ENCODE measurements at regions not wholly inside any gene's neighbourhood (a gene's known extent, or its start where the extent isn't known, plus 50 kb on each side); places are given as distances from the start of the nearest gene placed in this dataset.

- H3K27ac ChIP-seq (ENCODE audit: low read depth in 2 of 2, low read length in 1 of 2) = no peak overlapping the region
- ChIA-PET CTCF (no interaction called here), POLR2A (no interaction called here)
- no peak overlapping the region for H3K4me2 ChIP-seq
- no peaks in the 10 kb centered on the region for H3K36me3 ChIP-seq (replicated peaks in 1 of 2; ENCODE audit: control insufficient read depth in 1 of 2, insufficient read depth in 2 of 2, low read length in 1 of 2)
- H4K20me1 ChIP-seq (ENCODE audit: insufficient read depth) = no peaks in the 10 kb centered on the region
- DNase-seq = no peak
- no peaks in the 10 kb centered on the region for H3K4me1 ChIP-seq (ENCODE audit: control insufficient read depth in 1 of 2, insufficient read depth in 2 of 2, low read depth in 1 of 2, low read length in 1 of 2)
- H3K79me2 ChIP-seq (ENCODE audit: insufficient read depth) = no peaks in the 10 kb centered on the region
- TF ChIP-seq USF1 (IDR thresholded peaks at IDR 0.05; ENCODE audit: borderline replicate concordance, low read depth) = no peak
- no peak for TF ChIP-seq RAD21 (IDR thresholded peaks at IDR 0.05; ENCODE audit: low read length)
- TF ChIP-seq GABPA (IDR thresholded peaks at IDR 0.05; ENCODE audit: low read depth) = no peak
- TF ChIP-seq, protein P1, sequence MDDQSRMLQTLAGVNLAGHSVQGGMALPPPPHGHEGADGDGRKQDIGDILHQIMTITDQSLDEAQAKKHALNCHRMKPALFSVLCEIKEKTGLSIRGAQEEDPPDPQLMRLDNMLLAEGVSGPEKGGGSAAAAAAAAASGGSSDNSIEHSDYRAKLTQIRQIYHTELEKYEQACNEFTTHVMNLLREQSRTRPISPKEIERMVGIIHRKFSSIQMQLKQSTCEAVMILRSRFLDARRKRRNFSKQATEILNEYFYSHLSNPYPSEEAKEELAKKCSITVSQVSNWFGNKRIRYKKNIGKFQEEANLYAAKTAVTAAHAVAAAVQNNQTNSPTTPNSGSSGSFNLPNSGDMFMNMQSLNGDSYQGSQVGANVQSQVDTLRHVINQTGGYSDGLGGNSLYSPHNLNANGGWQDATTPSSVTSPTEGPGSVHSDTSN (IDR thresholded peaks at IDR 0.05) = no peak
- TF ChIP-seq TCF12 (IDR thresholded peaks at IDR 0.05) = no peak
- no peak for TF ChIP-seq USF2 (IDR thresholded peaks at IDR 0.05; ENCODE audit: borderline replicate concordance, low read depth, low read length)
- TF ChIP-seq CTCF (IDR thresholded peaks at IDR 0.05) = no peak
- TF ChIP-seq RXRA (IDR thresholded peaks at IDR 0.05; ENCODE audit: borderline replicate concordance, low read depth) = no peak
- TF ChIP-seq CHD2 (IDR thresholded peaks at IDR 0.05; ENCODE audit: low read length, partially characterized antibody) = no peak
- TF ChIP-seq TAF1 (IDR thresholded peaks at IDR 0.05; ENCODE audit: borderline replicate concordance, low read depth, low read length) = no peak
- no peak for TF ChIP-seq POLR2AphosphoS5 (IDR thresholded peaks at IDR 0.05; ENCODE audit: low read depth, low read length)
- no peak for TF ChIP-seq EZH2phosphoT487 (IDR thresholded peaks at IDR 0.05; ENCODE audit: borderline replicate concordance, low read depth)
- H3K27me3 ChIP-seq (ENCODE audit: insufficient read depth) = no peaks in the 10 kb centered on the region
- no peaks in the 10 kb centered on the region; the same call in 1 of the 2 replicates for H3K9me2 ChIP-seq
- no peaks in the 10 kb centered on the region for H3F3A ChIP-seq (replicated peaks; ENCODE audit: insufficient read depth)
- WGBS (ENCODE audit: low lambda C conversion rate) = 0% methylated on average over 1 of the region's 1 CpG
- H3K4me3 ChIP-seq (ENCODE audit: low read depth in 2 of 2, low read length in 1 of 2) = no peak overlapping the region
- no peaks in the 10 kb centered on the region for H3K9me3 ChIP-seq
- no peak overlapping the region for H2AFZ ChIP-seq (ENCODE audit: low read depth)
- H3K9ac ChIP-seq = no peak overlapping the region
Measured at GRCh38 chr4:66482186-66482585, 811.9 kb upstream of the EPHA5 start.

DNA sequence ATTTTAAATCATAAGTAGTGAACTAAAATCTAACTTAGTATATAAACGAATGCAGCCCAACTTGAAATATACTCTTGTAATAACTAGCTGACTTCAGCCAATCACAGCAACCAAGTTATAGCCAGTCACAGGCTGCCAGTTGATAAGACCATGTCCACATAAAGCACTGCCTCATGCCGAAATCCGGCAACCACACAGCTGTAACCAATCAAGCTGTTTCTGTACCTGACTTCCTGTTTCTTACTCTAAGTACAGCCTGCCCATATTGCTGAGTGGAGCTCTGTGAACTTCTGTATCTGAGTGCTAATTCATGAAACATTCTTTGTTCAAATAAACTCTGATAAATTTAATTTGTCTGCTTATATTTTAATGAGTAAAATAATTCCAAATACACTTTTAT, 805.3 kb upstream of the EPHA5 start:
- Histone ChIP-seq H3K4me1 (ENCODE audit: control insufficient read depth in 1 of 2, insufficient read depth in 2 of 2, low read depth in 1 of 2, low read length in 1 of 2) (no peaks in the 10 kb centered on the region), H3K4me2 (no peak overlapping the region), H3K9ac (no peak overlapping the region), H3K79me2 (ENCODE audit: insufficient read depth) (no peaks in the 10 kb centered on the region), H3K27ac (ENCODE audit: low read depth in 2 of 2, low read length in 1 of 2) (no peak overlapping the region), H3K27me3 (ENCODE audit: insufficient read depth) (no peaks in the 10 kb centered on the region), H2AFZ (ENCODE audit: low read depth) (no peak overlapping the region), H3F3A (replicated peaks; ENCODE audit: insufficient read depth) (no peaks in the 10 kb centered on the region), H3K4me3 (ENCODE audit: low read depth in 2 of 2, low read length in 1 of 2) (no peak overlapping the region), H4K20me1 (ENCODE audit: insufficient read depth) (no peaks in the 10 kb centered on the region), H3K36me3 (replicated peaks in 1 of 2; ENCODE audit: control insufficient read depth in 1 of 2, insufficient read depth in 2 of 2, low read length in 1 of 2) (no peaks in the 10 kb centered on the region), H3K9me3 (no peaks in the 10 kb centered on the region), H3K9me2 (no peaks in the 10 kb centered on the region)
- 4% methylated on average over 3 of the region's 3 CpGs for WGBS (ENCODE audit: low lambda C conversion rate)
- ChIA-PET POLR2A (no interaction called here), CTCF (no interaction called here)
- DNase-seq = no peak
- no peak for TF ChIP-seq EZH2phosphoT487 (IDR thresholded peaks at IDR 0.05; ENCODE audit: borderline replicate concordance, low read depth)
- no peak for TF ChIP-seq REST (IDR thresholded peaks at IDR 0.05; ENCODE audit: low read depth, low read length)
- TF ChIP-seq, protein P2, sequence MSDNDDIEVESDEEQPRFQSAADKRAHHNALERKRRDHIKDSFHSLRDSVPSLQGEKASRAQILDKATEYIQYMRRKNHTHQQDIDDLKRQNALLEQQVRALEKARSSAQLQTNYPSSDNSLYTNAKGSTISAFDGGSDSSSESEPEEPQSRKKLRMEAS (IDR thresholded peaks at IDR 0.05; ENCODE audit: low read depth) = no peak
- no peak for TF ChIP-seq RXRA (IDR thresholded peaks at IDR 0.05; ENCODE audit: borderline replicate concordance, low read depth)
- no peak for TF ChIP-seq NRF1 (IDR thresholded peaks at IDR 0.05; ENCODE audit: low read depth, low read length)
- TF ChIP-seq SMC3 (IDR thresholded peaks at IDR 0.05; ENCODE audit: low read depth, low read length) = no peak
- TF ChIP-seq IRF3 (IDR thresholded peaks at IDR 0.05; ENCODE audit: low read depth, low read length) = no peak
- TF ChIP-seq POLR2AphosphoS5 (IDR thresholded peaks at IDR 0.05; ENCODE audit: low read depth, low read length) = no peak
- TF ChIP-seq NFIC (IDR thresholded peaks at IDR 0.05; ENCODE audit: borderline replicate concordance) = no peak
- TF ChIP-seq JUND (IDR thresholded peaks at IDR 0.05) = no peak

Measured in SK-N-SH (cell line).